Naive thymus-derived CD4-positive, alpha-beta T cell (primary cell): ENCODE measurements at regions not wholly inside any gene's neighbourhood (a gene's known extent, or its start where the extent isn't known, plus 50 kb on each side); places are given as distances from the start of the nearest gene placed in this dataset.

ENCODE experiments used
- ATAC-seq: fragments of 150-1000 bp; cut with Tn5 transposase; 2 replicates; pipeline ENCODE4 v1.10.0; 2021; ENCODE audit warnings: mild to moderate bottlenecking, moderate library complexity
- CTCF ChIA-PET: fragments of 350-600 bp; sonication (Branson Sonifier 250); formaldehyde crosslinking; loops from one replicate; lab custom pipeline; 2021; ENCODE audit warnings: antibody characterized with exemption; lab: Charles Lee
- POLR2A ChIA-PET: fragments of 350-600 bp; sonication (Branson Sonifier 250); formaldehyde crosslinking; loops from one replicate; lab custom pipeline; 2021; ENCODE audit warnings: antibody characterized with exemption, inconsistent platforms; lab: Charles Lee
- DNase-seq, 9 donors: peaks; one replicate each; pipeline versions ENCODE4 v3.0.0 to v3.0.0-alpha.2; 2020 to 2022; ENCODE audit warnings: mixed read lengths in 1 of 9
- H3K27ac ChIP-seq: one replicate; pipeline ENCODE4 v1.7.0; 2013; ENCODE audit warnings: mild to moderate bottlenecking, low read depth, low read length, moderate library complexity
- H3K27me3 ChIP-seq, 2 donors: one replicate each; pipeline ENCODE4 v1.7.0; 2013; ENCODE audit warnings: low read length in 2 of 2, mild to moderate bottlenecking in 2 of 2, moderate library complexity in 2 of 2; ENCODE audit not compliant: control insufficient read depth in 2 of 2, insufficient read depth in 2 of 2
- H3K36me3 ChIP-seq, 3 experiments: 1 replicate in 2 of 3; 2 replicates in 1 of 3; pipeline ENCODE4 v1.7.0; 2013; ENCODE audit warnings: low read length in 3 of 3, mild to moderate bottlenecking in 3 of 3, moderate library complexity in 1 of 3; ENCODE audit not compliant: insufficient read depth in 3 of 3, control insufficient read depth in 2 of 3
- H3K4me1 ChIP-seq, 2 donors: one replicate each; pipeline ENCODE4 v1.7.0; 2013; ENCODE audit warnings: low read length in 2 of 2, mild to moderate bottlenecking in 2 of 2, moderate library complexity in 1 of 2; ENCODE audit not compliant: control insufficient read depth in 2 of 2, insufficient read depth in 2 of 2
- H3K4me3 ChIP-seq: 2 replicates; pipeline ENCODE4 v1.7.0; 2013; ENCODE audit warnings: mild to moderate bottlenecking, low read length
- H3K9me3 ChIP-seq, 3 experiments: 1 replicate in 2 of 3; 2 replicates in 1 of 3; pipeline ENCODE4 v1.7.0; 2013; ENCODE audit warnings: low read length in 3 of 3; ENCODE audit not compliant: control insufficient read depth in 2 of 3
- H3K27ac Mint-ChIP-seq, 9 donors: one replicate each; pipeline ENCODE4 v1.8.0; 2020 to 2022; ENCODE audit warnings: mixed read lengths in 9 of 9, mild to moderate bottlenecking in 8 of 9, moderate library complexity in 5 of 9, inconsistent platforms in 2 of 9
- H3K27me3 Mint-ChIP-seq, 5 donors: one replicate each; pipeline ENCODE4 v1.8.0; 2021 to 2022; ENCODE audit warnings: mixed read lengths in 5 of 5, mild to moderate bottlenecking in 1 of 5
- H3K36me3 Mint-ChIP-seq, 5 donors: one replicate each; pipeline ENCODE4 v1.8.0; 2020 to 2022; ENCODE audit warnings: mixed read lengths in 5 of 5, mild to moderate bottlenecking in 3 of 5, inconsistent platforms in 1 of 5
- H3K4me1 Mint-ChIP-seq, 7 donors: one replicate each; pipeline ENCODE4 v1.8.0; 2020 to 2022; ENCODE audit warnings: mixed read lengths in 7 of 7, mild to moderate bottlenecking in 3 of 7, inconsistent platforms in 1 of 7
- H3K4me3 Mint-ChIP-seq, 10 donors: one replicate each; pipeline ENCODE4 v1.8.0; 2020 to 2022; ENCODE audit warnings: mild to moderate bottlenecking in 10 of 10, mixed read lengths in 10 of 10, moderate library complexity in 6 of 10, inconsistent platforms in 2 of 10
- H3K9me3 Mint-ChIP-seq, 11 donors: one replicate each; pipeline ENCODE4 v1.8.0; 2020 to 2022; ENCODE audit warnings: mixed read lengths in 11 of 11, mild to moderate bottlenecking in 4 of 11, inconsistent platforms in 1 of 11, moderate library complexity in 1 of 11
- intact Hi-C, 2 donors: fragments of 100-400 bp; cut with micrococcal nuclease; formaldehyde crosslinking; loops; one replicate each; pipeline ENCODE4 v1.15.1; 2023

GRCh38 chr4:182973941-182974340, 56.8 kb upstream of the DCTD start:
- intact Hi-C loops: no loop called here
- H3K4me3 Mint-ChIP-seq: no peak overlapping the region
- Histone ChIP-seq H3K36me3 (no peaks in the 10 kb centered on the region), H3K4me3 (no peak overlapping the region), H3K9me3 (no peaks in the 10 kb centered on the region), H3K4me1 (no peaks in the 10 kb centered on the region), H3K27me3 (no peaks in the 10 kb centered on the region), H3K27ac (no peak overlapping the region)
- H3K9me3 Mint-ChIP-seq: peaks cover 0 to 5% (median 0%) of the 10 kb centered on the region in 11 donors
- ATAC-seq (no peak), DNase-seq (no peak)
- peaks cover 0 to 9% (median 0%) of the 10 kb centered on the region in 7 donors for H3K4me1 Mint-ChIP-seq
- H3K27me3 Mint-ChIP-seq: peaks cover 13 to 55% (median 44%) of the 10 kb centered on the region in 5 donors
- POLR2A ChIA-PET: no interaction called here
- H3K36me3 Mint-ChIP-seq: peaks cover 0 to 4% (median 0%) of the 10 kb centered on the region in 5 donors
- no peak overlapping the region for H3K27ac Mint-ChIP-seq
- CTCF ChIA-PET: no interaction called here

GRCh38 chr4:182973511-182973911, 56.3 kb upstream of the DCTD start:
- Histone ChIP-seq H3K27me3 (no peaks in the 10 kb centered on the region), H3K36me3 (no peaks in the 10 kb centered on the region), H3K9me3 (no peaks in the 10 kb centered on the region), H3K4me1 (no peaks in the 10 kb centered on the region), H3K27ac (no peak overlapping the region), H3K4me3 (no peak overlapping the region)
- no peak for ATAC-seq
- H3K9me3 Mint-ChIP-seq: peaks cover 0 to 7% (median 0%) of the 10 kb centered on the region in 11 donors
- H3K27me3 Mint-ChIP-seq: peaks cover 16 to 54% (median 43%) of the 10 kb centered on the region in 5 donors
- ChIA-PET CTCF (interaction anchor here (0.7 kb wide), 1 partner anchor 55 kb away, joined by 4 read pairs; no protein-coding TSS in a partner anchor), POLR2A (no interaction called here)
- H3K4me3 Mint-ChIP-seq: no peak overlapping the region
- no peak overlapping the region for H3K27ac Mint-ChIP-seq
- intact Hi-C loops: no loop called here
- no peak for DNase-seq
- H3K36me3 Mint-ChIP-seq: peaks cover 0 to 4% (median 0%) of the 10 kb centered on the region in 5 donors
- H3K4me1 Mint-ChIP-seq: peaks cover 0 to 9% (median 0%) of the 10 kb centered on the region in 7 donors

- H3K27me3 ChIP-seq: no peaks in the 10 kb centered on the region
- no peak overlapping the region for H3K4me3 Mint-ChIP-seq
- H3K36me3 ChIP-seq: no peaks in the 10 kb centered on the region
- no peaks in the 10 kb centered on the region for H3K9me3 ChIP-seq
- H3K27me3 Mint-ChIP-seq: peaks cover 24 to 62% (median 45%) of the 10 kb centered on the region in 5 donors
- no peak for ATAC-seq
- POLR2A ChIA-PET: no interaction called here
- intact Hi-C loops: no loop called here
- H3K4me3 ChIP-seq: no peak overlapping the region
- no peak for DNase-seq
- peaks cover 0 to 9% (median 0%) of the 10 kb centered on the region in 7 donors for H3K4me1 Mint-ChIP-seq
- H3K27ac Mint-ChIP-seq: no peak overlapping the region
- H3K4me1 ChIP-seq: no peaks in the 10 kb centered on the region
- no peaks in the 10 kb centered on the region for H3K36me3 Mint-ChIP-seq
- CTCF ChIA-PET: no interaction called here
- peaks cover 0 to 13% (median 5%) of the 10 kb centered on the region in 11 donors for H3K9me3 Mint-ChIP-seq
- H3K27ac ChIP-seq: no peak overlapping the region
Measured at GRCh38 chr4:182971702-182972101, 54.5 kb upstream of the DCTD start.

GRCh38 chr4:182969651-182970279, 52.6 kb upstream of the DCTD start:
- H3K27me3 Mint-ChIP-seq: peaks cover 32 to 71% (median 52%) of the 10 kb centered on the region in 5 donors
- intact Hi-C loops: no loop called here
- Histone ChIP-seq H3K4me1 (no peaks in the 10 kb centered on the region), H3K36me3 (no peaks in the 10 kb centered on the region), H3K4me3 (no peak overlapping the region), H3K27ac (no peak overlapping the region), H3K27me3 (no peaks in the 10 kb centered on the region), H3K9me3 (no peaks in the 10 kb centered on the region)
- POLR2A ChIA-PET: no interaction called here
- CTCF ChIA-PET: no interaction called here
- peaks cover 0 to 1% (median 0%) of the 10 kb centered on the region in 7 donors for H3K4me1 Mint-ChIP-seq
- DNase-seq: no peak
- no peak for ATAC-seq
- H3K27ac Mint-ChIP-seq: no peak overlapping the region
- H3K9me3 Mint-ChIP-seq: peaks cover 0 to 20% (median 6%) of the 10 kb centered on the region in 11 donors
- H3K36me3 Mint-ChIP-seq: no peaks in the 10 kb centered on the region
- H3K4me3 Mint-ChIP-seq: no peak overlapping the region

- Mint-ChIP-seq H3K36me3 (peaks cover 0 to 3% (median 0%) of the 10 kb centered on the region in 5 donors), H3K27me3 (peaks cover 33 to 72% (median 52%) of the 10 kb centered on the region in 5 donors), H3K4me3 (no peak overlapping the region), H3K9me3 (peaks cover 0 to 23% (median 8%) of the 10 kb centered on the region in 11 donors), H3K27ac (no peak overlapping the region), H3K4me1 (peaks cover 0 to 1% (median 0%) of the 10 kb centered on the region in 7 donors)
- intact Hi-C loops: no loop called here
- H3K36me3 ChIP-seq: no peaks in the 10 kb centered on the region
- H3K4me3 ChIP-seq: no peak overlapping the region
- CTCF ChIA-PET: no interaction called here
- no peaks in the 10 kb centered on the region for H3K4me1 ChIP-seq
- H3K27ac ChIP-seq: no peak overlapping the region
- DNase-seq: no peak
- H3K27me3 ChIP-seq: no peaks in the 10 kb centered on the region
- ATAC-seq: no peak
- POLR2A ChIA-PET: no interaction called here
- no peaks in the 10 kb centered on the region for H3K9me3 ChIP-seq
Measured at GRCh38 chr4:182968917-182969650, 51.9 kb upstream of the DCTD start.

GRCh38 chr4:182967403-182967802, 50.2 kb upstream of the DCTD start:
- ATAC-seq: no peak
- no peak for DNase-seq
- intact Hi-C loops: no loop called here
- H3K4me1 Mint-ChIP-seq: peaks cover 0 to 1% (median 0%) of the 10 kb centered on the region in 7 donors
- H3K9me3 ChIP-seq: no peaks in the 10 kb centered on the region
- H3K27ac Mint-ChIP-seq: no peak overlapping the region
- no peaks in the 10 kb centered on the region for H3K36me3 ChIP-seq
- H3K27me3 Mint-ChIP-seq: peaks cover 33 to 67% (median 41%) of the 10 kb centered on the region in 5 donors
- H3K4me3 ChIP-seq: no peak overlapping the region
- ChIA-PET POLR2A (no interaction called here), CTCF (no interaction called here)
- peaks cover 0 to 4% (median 0%) of the 10 kb centered on the region in 5 donors for H3K36me3 Mint-ChIP-seq
- no peaks in the 10 kb centered on the region for H3K27me3 ChIP-seq
- no peak overlapping the region for H3K4me3 Mint-ChIP-seq
- H3K4me1 ChIP-seq: no peaks in the 10 kb centered on the region
- peaks cover 0 to 24% (median 9%) of the 10 kb centered on the region in 11 donors for H3K9me3 Mint-ChIP-seq
- H3K27ac ChIP-seq: no peak overlapping the region
